MM.1S (cell line): ENCODE measurements at regions not wholly inside any gene's neighbourhood (a gene's known extent, or its start where the extent isn't known, plus 50 kb on each side); places are given as distances from the start of the nearest gene placed in this dataset.

Source experiments
- EZH2 ChIP-seq: fragments of 300-600 bp; sonication (generic); optimal IDR thresholded peaks from 2 replicates; pipeline ENCODE3; 2017; ENCODE audit warnings: low read depth, mild to moderate bottlenecking, antibody characterized with exemption, low read length, mixed read lengths
- EZH2phosphoT487 ChIP-seq: fragments of 300-600 bp; sonication (generic); IDR thresholded peaks from 2 replicates; pipeline ENCODE4 v1.6.1; 2018; ENCODE audit warnings: antibody characterized with exemption, low read length
- TF ChIP-seq, protein P1 (sequence below): fragments of 300-600 bp; sonication (generic); IDR thresholded peaks from 2 replicates; pipeline ENCODE4 v1.5.1; 2016; ENCODE audit warnings: antibody characterized with exemption, low read length, mixed read lengths

DNA sequence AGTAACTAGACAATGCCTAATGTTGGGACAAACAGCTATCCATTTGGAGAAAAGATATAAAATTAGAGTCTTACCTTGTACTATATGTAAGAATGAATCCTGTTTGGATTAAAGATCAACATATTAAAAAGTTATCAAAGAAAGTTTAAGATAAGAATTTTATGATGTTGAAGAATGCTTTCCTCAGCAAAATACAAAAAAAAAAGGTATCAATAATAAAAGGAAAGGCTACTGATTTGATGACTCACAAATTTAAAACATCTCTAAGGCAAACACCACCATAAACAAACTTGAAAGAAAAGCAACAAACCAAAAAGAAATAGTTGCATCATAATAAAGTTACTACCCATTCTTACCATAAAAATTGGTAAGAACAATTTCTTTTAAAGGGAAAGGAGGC, 92.7 kb downstream of the C1D start:
- TF ChIP-seq, protein P1, sequence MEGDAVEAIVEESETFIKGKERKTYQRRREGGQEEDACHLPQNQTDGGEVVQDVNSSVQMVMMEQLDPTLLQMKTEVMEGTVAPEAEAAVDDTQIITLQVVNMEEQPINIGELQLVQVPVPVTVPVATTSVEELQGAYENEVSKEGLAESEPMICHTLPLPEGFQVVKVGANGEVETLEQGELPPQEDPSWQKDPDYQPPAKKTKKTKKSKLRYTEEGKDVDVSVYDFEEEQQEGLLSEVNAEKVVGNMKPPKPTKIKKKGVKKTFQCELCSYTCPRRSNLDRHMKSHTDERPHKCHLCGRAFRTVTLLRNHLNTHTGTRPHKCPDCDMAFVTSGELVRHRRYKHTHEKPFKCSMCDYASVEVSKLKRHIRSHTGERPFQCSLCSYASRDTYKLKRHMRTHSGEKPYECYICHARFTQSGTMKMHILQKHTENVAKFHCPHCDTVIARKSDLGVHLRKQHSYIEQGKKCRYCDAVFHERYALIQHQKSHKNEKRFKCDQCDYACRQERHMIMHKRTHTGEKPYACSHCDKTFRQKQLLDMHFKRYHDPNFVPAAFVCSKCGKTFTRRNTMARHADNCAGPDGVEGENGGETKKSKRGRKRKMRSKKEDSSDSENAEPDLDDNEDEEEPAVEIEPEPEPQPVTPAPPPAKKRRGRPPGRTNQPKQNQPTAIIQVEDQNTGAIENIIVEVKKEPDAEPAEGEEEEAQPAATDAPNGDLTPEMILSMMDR = no peak
- TF ChIP-seq EZH2 = no peak
- TF ChIP-seq EZH2phosphoT487 = no peak
